Mesendoderm (in vitro differentiated cells): ENCODE measurements at regions not wholly inside any gene's neighbourhood (a gene's known extent, or its start where the extent isn't known, plus 50 kb on each side); places are given as distances from the start of the nearest gene placed in this dataset.
"Not testable (repeated sequence)": the region's sequence is repeated elsewhere in the genome, so short reads cannot be mapped to it uniquely, and the experiment has no call there.

Experiments
- DNase-seq: peaks from one replicate; pipeline ENCODE4 v3.0.0; 2013
- H2AK5ac ChIP-seq: 2 replicates; pipeline ENCODE4 v1.6.1; 2013; ENCODE audit warnings: low read length, inconsistent platforms
- H2BK120ac ChIP-seq: 2 replicates; pipeline ENCODE4 v1.6.1; 2013; ENCODE audit warnings: low read depth, mild to moderate bottlenecking, low read length, moderate library complexity, mixed read lengths
- H2BK15ac ChIP-seq: replicated peaks from 2 replicates; pipeline ENCODE4 v1.6.1; 2013; ENCODE audit warnings: low read depth, mild to moderate bottlenecking, moderate library complexity
- H2BK5ac ChIP-seq: 2 replicates; pipeline ENCODE4 v1.6.1; 2013; ENCODE audit warnings: low read length, inconsistent platforms
- H3K18ac ChIP-seq: 2 replicates; pipeline ENCODE4 v1.6.1; 2013; ENCODE audit warnings: mild to moderate bottlenecking, low read length, mixed read lengths
- H3K23ac ChIP-seq: one replicate; pipeline ENCODE4 v1.6.1; 2013; ENCODE audit warnings: low read length
- H3K27ac ChIP-seq: 2 replicates; pipeline ENCODE4 v1.5.1; 2013; ENCODE audit warnings: low read depth, mild to moderate bottlenecking, inconsistent platforms, low read length, moderate library complexity
- H3K27me3 ChIP-seq: 2 replicates; pipeline ENCODE4 v1.6.1; 2013; ENCODE audit warnings: low read length, control low read depth, mild to moderate bottlenecking, inconsistent platforms; ENCODE audit not compliant: insufficient read depth, poor library complexity
- H3K36me3 ChIP-seq: 2 replicates; pipeline ENCODE4 v1.6.1; 2013; ENCODE audit warnings: low read length, inconsistent platforms; ENCODE audit not compliant: control insufficient read depth, insufficient read depth
- H3K4ac ChIP-seq: one replicate; pipeline ENCODE4 v1.6.1; 2013; ENCODE audit warnings: low read depth, mild to moderate bottlenecking, low read length, moderate library complexity
- H3K4me1 ChIP-seq: 2 replicates; pipeline ENCODE4 v1.6.1; 2013; ENCODE audit warnings: low read depth, low read length, inconsistent platforms; ENCODE audit not compliant: control insufficient read depth
- H3K4me2 ChIP-seq: 2 replicates; pipeline ENCODE4 v1.6.1; 2013; ENCODE audit warnings: low read length
- H3K4me3 ChIP-seq: 2 replicates; pipeline ENCODE4 v1.5.1; 2013; ENCODE audit warnings: mild to moderate bottlenecking, low read length
- H3K56ac ChIP-seq: one replicate; pipeline ENCODE4 v1.6.1; 2013; ENCODE audit warnings: low read length
- H3K79me1 ChIP-seq: 2 replicates; pipeline ENCODE4 v1.6.1; 2013; ENCODE audit warnings: low read length, inconsistent platforms
- H3K79me2 ChIP-seq: 2 replicates; pipeline ENCODE4 v1.6.1; 2013; ENCODE audit warnings: mild to moderate bottlenecking, low read length; ENCODE audit not compliant: control insufficient read depth, insufficient read depth
- H3K9ac ChIP-seq: 2 replicates; pipeline ENCODE4 v1.6.1; 2013; ENCODE audit warnings: low read length, inconsistent platforms
- H4K5ac ChIP-seq: one replicate; pipeline ENCODE4 v1.6.1; 2013; ENCODE audit warnings: low read length
- H4K8ac ChIP-seq: one replicate; pipeline ENCODE4 v1.6.1; 2013; ENCODE audit warnings: low read depth, mild to moderate bottlenecking, control low read depth, low read length, moderate library complexity
- WGBS: extraction: QIAGEN DNeasy Blood & Tissue Kit; methylation state at CpG from one replicate; pipeline ENCODE4 v1.1.7; 2013; ENCODE audit warnings: low lambda C conversion rate, missing lambda C conversion rate; ENCODE audit not compliant: insufficient coverage; ENCODE audit errors: extremely low coverage; 5-methylcytosine and 5-hydroxymethylcytosine counted together

DNA sequence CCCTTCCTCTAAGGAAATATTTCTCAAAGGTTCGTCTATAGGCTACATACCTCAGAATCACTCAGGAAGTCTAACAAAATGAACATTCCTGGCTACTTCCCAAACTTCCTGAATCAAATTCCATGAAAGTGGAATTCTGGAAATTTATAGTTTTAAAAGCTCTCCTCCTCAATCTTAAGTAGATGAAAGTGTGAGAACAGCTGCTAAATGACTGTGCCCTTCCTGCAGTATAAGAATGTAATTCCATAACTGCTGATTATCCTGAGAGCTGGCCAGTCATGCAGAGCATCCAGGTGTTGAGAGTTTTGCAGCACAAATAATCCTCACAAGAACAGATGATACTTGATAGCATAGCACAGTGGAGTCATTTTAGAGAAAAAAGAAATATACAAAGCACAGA lies 265.0 kb downstream of the KCNJ3 start:
- Histone ChIP-seq H3K79me1 (no peaks in the 10 kb centered on the region), H3K23ac (no peak overlapping the region), H4K5ac (no peak overlapping the region), H2BK120ac (no peak overlapping the region), H3K18ac (no peak overlapping the region), H3K27ac (no peak overlapping the region), H3K27me3 (no peaks in the 10 kb centered on the region), H2BK15ac (no peak overlapping the region), H3K4me3 (no peak overlapping the region), H2BK5ac (no peak overlapping the region), H4K8ac (no peak overlapping the region), H2AK5ac (no peak overlapping the region), H3K4ac (no peak overlapping the region), H3K56ac (no peak overlapping the region), H3K4me1 (no peaks in the 10 kb centered on the region), H3K36me3 (no peaks in the 10 kb centered on the region), H3K4me2 (no peak overlapping the region), H3K79me2 (no peaks in the 10 kb centered on the region), H3K9ac (no peak overlapping the region)
- no CpG with 5 or more reads among the region's 1 CpG for WGBS
- no peak for DNase-seq

DNA sequence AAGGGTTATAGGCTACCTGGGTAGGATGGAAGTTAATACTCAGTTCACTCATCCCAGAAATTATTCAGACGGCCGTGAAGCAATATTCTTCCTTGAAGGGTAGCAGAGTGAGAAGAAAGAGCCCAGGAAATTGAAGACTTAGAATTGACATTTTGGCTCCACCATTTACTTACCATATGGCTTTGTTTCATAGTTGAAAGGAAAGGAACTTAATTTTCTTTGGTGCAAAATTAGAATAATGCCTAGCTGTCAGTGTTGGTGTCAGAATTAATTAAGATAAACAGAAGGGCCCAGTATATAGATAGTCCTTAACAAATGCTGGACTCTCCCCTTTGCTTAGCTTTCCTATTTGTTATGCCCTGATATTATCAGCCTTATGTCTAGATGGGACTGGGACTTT lies 263.2 kb downstream of the KCNJ3 start:
- WGBS: no CpG with 5 or more reads among the region's 2 CpGs
- no peak overlapping the region for H3K18ac ChIP-seq
- no peaks in the 10 kb centered on the region for H3K27me3 ChIP-seq
- H3K4me2 ChIP-seq: no peak overlapping the region
- no peak overlapping the region for H2BK5ac ChIP-seq
- no peaks in the 10 kb centered on the region for H3K79me1 ChIP-seq
- H2AK5ac ChIP-seq: no peak overlapping the region
- no peak overlapping the region for H3K56ac ChIP-seq
- H4K5ac ChIP-seq: no peak overlapping the region
- no peak overlapping the region for H2BK120ac ChIP-seq
- H3K4me3 ChIP-seq: no peak overlapping the region
- no peaks in the 10 kb centered on the region for H3K79me2 ChIP-seq
- H3K9ac ChIP-seq: no peak overlapping the region
- no peak overlapping the region for H4K8ac ChIP-seq
- H3K4ac ChIP-seq: no peak overlapping the region
- no peak overlapping the region for H3K27ac ChIP-seq
- H3K23ac ChIP-seq: no peak overlapping the region
- no peaks in the 10 kb centered on the region for H3K36me3 ChIP-seq
- H2BK15ac ChIP-seq: no peak overlapping the region
- no peaks in the 10 kb centered on the region for H3K4me1 ChIP-seq
- DNase-seq: no peak

DNA sequence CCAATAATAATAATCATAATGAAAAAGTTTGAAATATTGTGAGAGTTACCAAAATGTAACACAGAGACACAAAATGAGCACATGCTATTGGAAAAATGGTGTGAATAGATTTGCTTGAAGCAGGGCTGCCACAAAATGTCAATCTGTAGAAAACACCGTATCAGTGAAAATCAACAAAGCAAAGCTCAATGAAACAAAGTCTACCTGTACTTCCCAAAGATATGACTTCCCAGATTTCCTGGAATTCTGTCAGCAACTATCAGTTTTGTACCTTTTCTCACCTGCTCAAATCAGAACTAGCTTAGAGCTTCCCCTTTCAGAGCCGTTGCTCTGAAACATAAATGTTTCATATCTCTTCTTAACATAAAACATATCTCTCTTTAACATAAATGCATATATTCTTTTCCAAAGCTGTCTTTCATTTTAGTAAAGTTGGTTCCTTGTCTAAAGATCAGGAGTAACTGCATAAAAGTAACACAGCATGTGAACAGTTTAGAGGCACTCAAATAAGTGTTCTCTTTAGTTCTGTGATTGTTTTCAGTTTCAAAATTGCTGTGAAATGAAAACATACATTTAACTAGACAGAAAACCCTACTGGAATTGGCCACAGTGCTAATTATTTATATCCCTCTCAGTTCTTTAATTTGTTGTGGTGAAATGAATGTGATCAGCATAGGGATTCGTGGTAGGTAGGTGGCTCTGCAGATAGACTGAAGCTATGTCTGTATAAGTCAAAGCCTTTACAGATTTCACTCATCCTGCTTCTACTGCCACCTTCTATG lies 262.5 kb downstream of the KCNJ3 start:
- Histone ChIP-seq H4K5ac (no peak overlapping the region), H4K8ac (no peak overlapping the region), H3K27me3 (no peaks in the 10 kb centered on the region), H2AK5ac (no peak overlapping the region), H3K23ac (no peak overlapping the region), H2BK15ac (no peak overlapping the region), H3K4me1 (no peaks in the 10 kb centered on the region), H3K9ac (no peak overlapping the region), H3K18ac (no peak overlapping the region), H3K79me1 (no peaks in the 10 kb centered on the region), H3K79me2 (no peaks in the 10 kb centered on the region), H2BK5ac (no peak overlapping the region), H3K56ac (no peak overlapping the region), H3K4me2 (no peak overlapping the region), H3K4ac (no peak overlapping the region), H3K4me3 (no peak overlapping the region), H3K27ac (no peak overlapping the region), H2BK120ac (no peak overlapping the region), H3K36me3 (no peaks in the 10 kb centered on the region)
- WGBS: no CpG with 5 or more reads among the region's 3 CpGs
- no peak for DNase-seq

DNA sequence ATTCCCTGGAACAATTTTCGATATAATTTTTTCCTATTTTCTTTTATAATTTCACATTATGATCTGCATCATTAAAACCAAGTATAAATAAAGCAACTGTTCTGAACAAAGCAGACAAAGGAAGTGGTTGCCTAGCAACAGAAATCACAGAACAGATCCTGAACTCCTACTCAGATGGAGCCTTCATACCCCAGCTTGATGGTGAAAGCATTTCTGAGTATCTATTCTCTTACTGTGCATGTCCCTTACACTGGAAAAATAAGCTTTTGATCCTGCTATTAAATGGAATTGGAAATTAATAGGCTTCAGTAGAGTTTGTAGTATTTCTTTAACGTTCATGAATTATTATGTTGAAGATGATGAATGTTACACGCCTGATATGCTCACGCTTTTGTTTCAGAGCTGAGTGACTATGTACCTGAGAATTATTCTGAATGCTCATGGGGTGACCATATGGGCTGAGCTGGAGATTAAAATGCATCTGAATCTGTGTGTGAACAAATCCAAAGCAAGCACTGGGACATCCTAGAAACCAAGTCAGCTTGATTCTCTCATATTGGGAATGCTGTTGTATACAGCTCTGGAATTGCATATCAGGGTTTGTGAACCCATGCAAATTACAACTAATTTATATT lies 254.0 kb downstream of the KCNJ3 start:
- Histone ChIP-seq H3K4ac (no peak overlapping the region), H2BK5ac (no peak overlapping the region), H3K27ac (no peak overlapping the region), H3K79me2 (no peaks in the 10 kb centered on the region), H4K5ac (no peak overlapping the region), H3K18ac (no peak overlapping the region), H3K56ac (no peak overlapping the region), H3K23ac (no peak overlapping the region), H3K79me1 (no peaks in the 10 kb centered on the region), H3K4me3 (no peak overlapping the region), H2BK120ac (no peak overlapping the region), H3K27me3 (no peaks in the 10 kb centered on the region), H3K9ac (no peak overlapping the region), H3K4me1 (no peaks in the 10 kb centered on the region), H2AK5ac (no peak overlapping the region), H3K4me2 (no peak overlapping the region), H2BK15ac (no peak overlapping the region), H3K36me3 (no peaks in the 10 kb centered on the region), H4K8ac (no peak overlapping the region)
- 0% methylated on average over 1 of the region's 4 CpGs for WGBS
- peak; percentile 66 for DNase-seq

DNA sequence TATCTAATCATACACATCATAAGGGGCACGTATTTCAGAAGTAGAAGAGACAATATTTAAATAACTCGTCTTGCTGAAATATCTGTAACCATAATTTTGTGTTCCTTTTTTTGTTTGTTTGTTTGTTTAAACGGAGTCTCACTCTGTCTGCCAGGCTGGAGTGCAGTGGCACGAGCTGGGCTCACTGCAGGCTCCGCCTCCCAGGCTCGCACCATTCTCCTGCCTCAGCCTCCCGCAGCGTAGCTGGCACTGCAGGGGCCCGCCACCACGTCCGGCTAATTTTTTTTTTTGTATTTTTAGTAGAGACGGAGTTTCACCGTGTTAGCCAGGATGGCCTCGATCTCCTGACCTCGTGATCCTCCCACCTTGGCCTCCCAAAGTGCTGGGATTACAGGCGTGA lies 248.9 kb downstream of the KCNJ3 start:
- not testable (repeated sequence) for H4K8ac ChIP-seq, H2BK15ac ChIP-seq, H3K27me3 ChIP-seq, H3K79me1 ChIP-seq, H3K4me2 ChIP-seq, DNase-seq, H3K79me2 ChIP-seq, H3K4ac ChIP-seq, H4K5ac ChIP-seq, H3K18ac ChIP-seq, H3K23ac ChIP-seq, H3K36me3 ChIP-seq, H3K4me3 ChIP-seq, H3K4me1 ChIP-seq, H3K27ac ChIP-seq, H2BK120ac ChIP-seq, H3K56ac ChIP-seq, H3K9ac ChIP-seq, H2BK5ac ChIP-seq, H2AK5ac ChIP-seq
- no CpG with 5 or more reads among the region's 16 CpGs for WGBS
